Osteocyte (in vitro differentiated cells): ENCODE measurements at regions not wholly inside any gene's neighbourhood (a gene's known extent, or its start where the extent isn't known, plus 50 kb on each side); places are given as distances from the start of the nearest gene placed in this dataset.

Experiments used
- DNase-seq: peaks from one replicate; pipeline ENCODE4 v3.0.0; 2021; ENCODE audit warnings: mixed read lengths; ENCODE audit not compliant: unreplicated experiment; ENCODE audit errors: extremely low spot score
- H3K27ac Mint-ChIP-seq: one replicate; pipeline ENCODE4 v1.8.0; 2021; ENCODE audit warnings: mild to moderate bottlenecking, mixed read lengths; ENCODE audit not compliant: unreplicated experiment
- H3K27me3 Mint-ChIP-seq: one replicate; pipeline ENCODE4 v1.8.0; 2021; ENCODE audit warnings: mixed read lengths; ENCODE audit not compliant: unreplicated experiment
- H3K36me3 Mint-ChIP-seq: one replicate; pipeline ENCODE4 v1.8.0; 2021; ENCODE audit warnings: mixed read lengths; ENCODE audit not compliant: unreplicated experiment
- H3K4me1 Mint-ChIP-seq: one replicate; pipeline ENCODE4 v1.8.0; 2021; ENCODE audit warnings: mixed read lengths; ENCODE audit not compliant: unreplicated experiment
- H3K4me3 Mint-ChIP-seq: one replicate; pipeline ENCODE4 v1.8.0; 2021; ENCODE audit warnings: mild to moderate bottlenecking, moderate library complexity, mixed read lengths; ENCODE audit not compliant: unreplicated experiment
- H3K9me3 Mint-ChIP-seq: one replicate; pipeline ENCODE4 v1.8.0; 2021; ENCODE audit warnings: mixed read lengths; ENCODE audit not compliant: unreplicated experiment
- CTCF ChIP-seq: fragments of 200-600 bp; sonication (generic); IDR thresholded peaks from 2 replicates; pipeline ENCODE4 v1.5.0; 2021; ENCODE audit warnings: antibody characterized with exemption, mild to moderate bottlenecking, moderate library complexity

GRCh38 chr1:2925918-2926317 lies 95.3 kb upstream of the ACTRT2 start:
- Mint-ChIP-seq H3K9me3 (peaks cover 15% of the 10 kb centered on the region), H3K27me3 (no peaks in the 10 kb centered on the region), H3K27ac (no peak overlapping the region), H3K4me3 (no peak overlapping the region), H3K36me3 (no peaks in the 10 kb centered on the region), H3K4me1 (no peaks in the 10 kb centered on the region)
- DNase-seq = no peak
- no peak for TF ChIP-seq CTCF

- Mint-ChIP-seq H3K4me3 (no peak overlapping the region), H3K36me3 (no peaks in the 10 kb centered on the region), H3K27ac (no peak overlapping the region), H3K9me3 (peaks cover 15% of the 10 kb centered on the region), H3K4me1 (no peaks in the 10 kb centered on the region), H3K27me3 (no peaks in the 10 kb centered on the region)
- no peak for DNase-seq
- no peak for TF ChIP-seq CTCF
These were observed 94.7 kb upstream of the ACTRT2 start for GRCh38 chr1:2926447-2927055.

- Mint-ChIP-seq H3K27me3 (no peaks in the 10 kb centered on the region), H3K9me3 (peaks cover 15% of the 10 kb centered on the region), H3K4me3 (no peak overlapping the region), H3K4me1 (no peaks in the 10 kb centered on the region), H3K36me3 (no peaks in the 10 kb centered on the region), H3K27ac (no peak overlapping the region)
- TF ChIP-seq CTCF = no peak
- DNase-seq = no peak
These were observed 93.6 kb upstream of the ACTRT2 start for GRCh38 chr1:2927393-2928360.

GRCh38 chr1:2928366-2929325 lies 92.6 kb upstream of the ACTRT2 start:
- no peak for TF ChIP-seq CTCF
- Mint-ChIP-seq H3K9me3 (peaks cover 15% of the 10 kb centered on the region), H3K27me3 (no peaks in the 10 kb centered on the region), H3K36me3 (no peaks in the 10 kb centered on the region), H3K4me1 (no peaks in the 10 kb centered on the region), H3K27ac (no peak overlapping the region), H3K4me3 (no peak overlapping the region)
- no peak for DNase-seq
